DMS 273 (cell line): ENCODE measurements at regions not wholly inside any gene's neighbourhood (a gene's known extent, or its start where the extent isn't known, plus 50 kb on each side); places are given as distances from the start of the nearest gene placed in this dataset.
"Not testable (repeated sequence)": the region's sequence is repeated elsewhere in the genome, so short reads cannot be mapped to it uniquely, and the experiment has no call there.

Source experiments
- DNase-seq: peaks from one replicate; lab custom pipeline; 2025; ENCODE audit not compliant: unreplicated experiment; lab: John Stamatoyannopoulos, UW

GRCh38 chrX:95764972-95765451, 919.6 kb upstream of the DIAPH2 start:
- peak; percentile 84 for DNase-seq

GRCh38 chrX:95771198-95771597, 913.4 kb upstream of the DIAPH2 start:
- not testable (repeated sequence) for DNase-seq

- DNase-seq, result no peak
Measured at GRCh38 chrX:95791876-95792275, 892.8 kb upstream of the DIAPH2 start.

GRCh38 chrX:95797344-95797743, 887.3 kb upstream of the DIAPH2 start:
- no peak for DNase-seq

DNA sequence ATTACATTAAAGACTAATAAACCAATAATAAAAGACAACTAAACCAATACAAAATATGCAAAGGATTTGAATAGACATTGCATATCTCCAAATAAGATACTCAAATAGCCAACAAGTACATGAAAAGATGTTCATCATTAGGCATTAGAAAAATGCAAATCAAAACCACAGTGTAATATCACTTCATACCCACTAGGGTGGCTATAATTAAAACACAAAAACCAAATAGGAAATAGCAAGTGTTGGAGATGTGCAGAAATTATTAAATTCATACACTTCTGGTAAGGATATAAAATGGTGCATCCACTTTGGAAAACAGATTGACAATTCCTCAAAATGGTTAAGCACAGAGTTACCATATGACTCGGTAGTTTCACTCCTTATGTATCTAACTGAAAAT, 860.8 kb upstream of the DIAPH2 start:
- DNase-seq, result peak; percentile 4

- no peak for DNase-seq
Measured at GRCh38 chrX:95835223-95835622, 849.4 kb upstream of the DIAPH2 start.

DNA sequence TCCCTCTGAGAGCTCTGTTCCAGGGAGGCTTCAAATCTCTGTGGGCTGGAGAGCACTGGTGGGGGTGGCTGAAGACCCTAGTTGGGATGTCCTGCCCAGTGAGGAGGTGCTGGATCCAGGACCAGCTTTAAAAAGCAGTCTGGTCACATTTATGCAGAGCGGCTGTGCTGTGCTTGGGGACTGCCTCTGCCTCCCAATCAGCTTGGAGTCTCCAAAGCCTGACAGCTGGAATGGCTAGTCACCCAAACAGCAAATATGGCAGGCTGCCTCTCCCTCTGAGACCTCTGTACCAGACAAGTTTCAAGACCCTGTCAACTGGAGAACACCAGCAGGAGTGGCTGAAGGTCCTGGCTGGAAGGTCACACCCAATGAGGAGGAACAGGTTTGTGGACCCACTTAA, 848.1 kb upstream of the DIAPH2 start:
- no peak for DNase-seq

DNA sequence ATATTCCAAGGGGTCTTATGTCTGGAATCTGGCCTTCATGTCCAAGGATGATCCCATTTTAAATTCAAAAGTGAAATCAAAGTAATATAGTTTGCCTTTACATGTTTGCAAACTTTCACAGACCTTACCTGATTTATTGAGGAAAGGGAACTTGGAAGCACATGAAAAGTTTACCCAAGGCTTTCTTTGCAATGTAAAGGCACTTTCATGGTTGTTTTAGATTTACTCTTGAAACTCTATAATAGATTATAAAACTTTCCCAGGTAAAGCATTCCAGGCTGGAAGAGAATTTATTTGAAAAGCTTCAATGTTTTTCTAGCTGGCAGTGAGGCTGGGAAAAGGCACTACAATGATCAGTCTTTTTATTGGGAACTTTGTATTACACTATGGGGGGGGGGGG, 842.8 kb upstream of the DIAPH2 start:
- no peak for DNase-seq

GRCh38 chrX:95860127-95860526, 824.5 kb upstream of the DIAPH2 start:
- no peak for DNase-seq

DNA sequence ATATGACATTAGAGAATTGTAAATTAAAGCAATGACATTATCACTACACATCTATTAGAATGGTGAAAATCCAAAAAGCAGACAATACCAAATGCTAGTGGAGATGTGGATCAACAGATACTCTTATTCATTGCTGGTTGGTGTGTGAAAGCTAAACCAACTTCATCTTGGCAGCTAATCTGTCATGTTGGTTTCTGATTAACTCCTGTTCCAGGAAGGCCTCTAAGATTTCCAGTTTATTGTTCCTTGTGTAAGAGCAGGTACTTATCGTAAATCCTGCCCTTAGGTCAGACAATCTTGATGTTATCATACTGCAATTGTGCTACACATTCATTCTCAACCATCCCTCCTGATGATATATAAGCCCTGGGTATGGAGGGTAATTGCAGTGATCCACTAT, 809.0 kb upstream of the DIAPH2 start:
- no peak for DNase-seq

DNA sequence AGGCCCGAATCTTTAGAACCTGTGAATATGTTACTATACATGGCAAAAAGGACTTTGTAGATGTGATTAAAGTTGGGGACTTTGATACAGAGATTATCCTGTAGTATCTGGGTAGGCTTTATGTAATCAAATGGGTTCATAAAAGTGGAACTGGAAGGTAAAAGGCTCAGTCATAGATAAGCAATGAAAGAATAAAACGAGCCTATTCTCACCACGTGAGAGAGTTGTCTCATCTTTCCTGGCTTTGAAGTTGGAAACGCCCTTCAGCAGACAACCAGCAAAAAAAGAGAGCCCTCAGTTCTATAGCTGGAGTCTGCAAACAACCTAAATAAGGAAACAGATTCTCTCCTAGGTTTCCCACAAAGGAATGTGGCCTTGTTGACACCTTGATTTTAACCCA, 805.8 kb upstream of the DIAPH2 start:
- DNase-seq, result no peak

DNA sequence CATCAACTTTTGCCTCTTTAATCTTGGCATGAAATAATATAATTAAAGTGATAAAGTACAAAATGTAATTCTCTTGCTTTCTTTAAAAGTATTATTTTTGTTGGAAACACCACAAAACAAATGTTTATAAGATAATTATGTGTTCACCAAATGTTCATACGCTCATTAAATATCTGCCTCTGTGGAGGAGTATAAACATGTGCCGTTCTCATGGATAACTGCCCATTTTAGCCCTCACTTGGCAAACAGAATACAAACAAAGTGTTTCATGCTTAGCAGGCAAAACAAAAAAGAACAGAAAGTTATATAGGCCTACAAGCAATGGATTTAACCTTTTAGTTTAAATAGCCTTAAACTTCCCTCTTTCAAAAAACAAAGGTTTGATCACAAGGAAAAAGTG, 800.5 kb upstream of the DIAPH2 start:
- peak; percentile 17 for DNase-seq

GRCh38 chrX:95885074-95885473, 799.6 kb upstream of the DIAPH2 start:
- peak; percentile 26 for DNase-seq

DNA sequence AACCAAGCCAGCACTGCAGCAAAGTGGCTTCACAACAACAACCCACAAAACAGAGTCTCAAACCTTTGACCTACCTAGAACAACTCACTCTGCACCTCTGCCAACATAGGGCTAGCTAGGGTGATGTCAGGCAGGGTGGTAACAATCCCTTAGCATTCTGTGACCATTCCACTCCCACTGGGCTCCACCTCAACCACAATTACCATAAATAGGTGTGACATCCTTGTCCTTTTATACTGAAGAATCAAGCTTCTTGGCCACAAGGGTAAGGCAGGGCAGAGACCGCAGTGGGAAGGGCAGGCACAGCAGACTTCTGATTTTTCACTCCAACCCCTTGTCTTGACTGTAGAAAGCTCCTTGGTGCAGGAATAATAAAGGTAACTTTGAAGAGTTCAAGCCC, 795.4 kb upstream of the DIAPH2 start:
- no peak for DNase-seq

- peak; percentile 63 for DNase-seq
Measured at GRCh38 chrX:95893636-95894035, 791.0 kb upstream of the DIAPH2 start.

DNA sequence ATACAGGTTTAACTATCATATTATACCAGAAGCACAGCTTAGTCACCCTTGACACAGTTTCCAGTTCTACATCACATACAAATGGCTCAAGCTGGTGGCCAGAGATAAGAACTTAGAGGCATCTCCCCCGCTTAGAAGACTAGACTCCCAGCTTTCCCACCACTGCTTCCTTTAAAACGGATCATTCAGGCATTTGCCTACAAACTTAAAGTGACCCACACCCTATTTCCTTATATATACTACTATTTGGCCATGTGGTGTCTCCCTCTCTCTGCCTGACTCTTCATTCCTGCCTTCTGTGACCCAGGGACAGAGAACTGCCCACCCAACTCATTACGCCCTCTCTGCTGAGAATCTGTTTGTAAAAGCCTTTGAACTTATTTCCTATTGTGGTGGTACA, 781.2 kb upstream of the DIAPH2 start:
- DNase-seq, result peak; percentile 29

- peak; percentile 11 for DNase-seq
Measured at GRCh38 chrX:95903975-95904374, 780.7 kb upstream of the DIAPH2 start.

DNA sequence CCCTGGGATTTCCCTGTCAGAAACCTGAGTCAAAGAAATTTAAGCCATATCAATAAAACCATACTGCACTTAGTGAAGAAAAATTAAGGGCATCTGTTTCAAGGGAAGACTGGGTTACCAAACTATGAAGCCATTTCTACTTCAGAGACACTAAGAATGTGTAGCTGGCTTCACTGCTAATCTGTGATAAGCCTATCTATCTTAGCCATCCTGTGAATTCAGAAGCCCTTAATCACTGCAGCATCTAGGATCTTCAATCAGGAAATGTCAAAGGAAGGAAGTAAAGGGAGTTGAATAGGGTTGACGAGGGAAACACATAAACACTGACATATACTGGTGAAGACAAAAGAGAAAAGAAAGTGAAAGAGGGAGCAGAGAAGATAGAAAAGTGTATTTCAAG, 777.6 kb upstream of the DIAPH2 start:
- DNase-seq, result no peak

- no peak for DNase-seq
Measured at GRCh38 chrX:95911062-95911461, 773.6 kb upstream of the DIAPH2 start.

- no peak for DNase-seq
Measured at GRCh38 chrX:95919605-95920004, 765.0 kb upstream of the DIAPH2 start.

- no peak for DNase-seq
Measured at GRCh38 chrX:95945528-95945927, 739.1 kb upstream of the DIAPH2 start.

DNA sequence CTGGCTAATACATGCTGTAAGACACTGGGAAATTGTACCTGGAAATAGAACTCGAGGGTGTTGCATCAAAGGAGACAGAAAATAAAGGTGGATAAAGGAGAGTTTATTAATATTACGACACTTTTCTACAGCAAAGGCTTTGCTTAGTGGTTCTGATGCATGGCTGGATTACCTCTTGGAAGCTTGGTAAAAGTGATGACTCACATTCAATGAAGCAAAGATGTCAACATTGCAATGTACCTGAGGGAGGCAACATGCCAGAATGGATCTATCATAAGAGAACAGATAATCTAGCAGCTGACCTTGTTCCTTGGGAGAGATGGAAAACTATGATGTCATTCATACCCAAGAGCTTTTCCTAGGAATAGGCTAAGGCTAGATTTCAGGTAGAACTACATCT, 735.1 kb upstream of the DIAPH2 start:
- no peak for DNase-seq

GRCh38 chrX:95950679-95951078, 734.0 kb upstream of the DIAPH2 start:
- no peak for DNase-seq

GRCh38 chrX:95953564-95953963, 731.1 kb upstream of the DIAPH2 start:
- DNase-seq, result no peak
